ENCODE measurements at regions not wholly inside any gene's neighbourhood (a gene's known extent, or its start where the extent isn't known, plus 50 kb on each side); places are given as distances from the start of the nearest gene placed in this dataset.

GRCh38 chr10:124176349-124177179 lies 83.2 kb upstream of the CHST15 start:
- ChIA-PET CTCF (no interaction called here), POLR2A (no interaction called here)
- no peak overlapping the region for H3K4me3 ChIP-seq (ENCODE audit: low read depth, low read length)
- DNase-seq (ENCODE audit: low read depth, low spot score) = no peak
- TF ChIP-seq, protein P1, sequence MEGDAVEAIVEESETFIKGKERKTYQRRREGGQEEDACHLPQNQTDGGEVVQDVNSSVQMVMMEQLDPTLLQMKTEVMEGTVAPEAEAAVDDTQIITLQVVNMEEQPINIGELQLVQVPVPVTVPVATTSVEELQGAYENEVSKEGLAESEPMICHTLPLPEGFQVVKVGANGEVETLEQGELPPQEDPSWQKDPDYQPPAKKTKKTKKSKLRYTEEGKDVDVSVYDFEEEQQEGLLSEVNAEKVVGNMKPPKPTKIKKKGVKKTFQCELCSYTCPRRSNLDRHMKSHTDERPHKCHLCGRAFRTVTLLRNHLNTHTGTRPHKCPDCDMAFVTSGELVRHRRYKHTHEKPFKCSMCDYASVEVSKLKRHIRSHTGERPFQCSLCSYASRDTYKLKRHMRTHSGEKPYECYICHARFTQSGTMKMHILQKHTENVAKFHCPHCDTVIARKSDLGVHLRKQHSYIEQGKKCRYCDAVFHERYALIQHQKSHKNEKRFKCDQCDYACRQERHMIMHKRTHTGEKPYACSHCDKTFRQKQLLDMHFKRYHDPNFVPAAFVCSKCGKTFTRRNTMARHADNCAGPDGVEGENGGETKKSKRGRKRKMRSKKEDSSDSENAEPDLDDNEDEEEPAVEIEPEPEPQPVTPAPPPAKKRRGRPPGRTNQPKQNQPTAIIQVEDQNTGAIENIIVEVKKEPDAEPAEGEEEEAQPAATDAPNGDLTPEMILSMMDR (IDR thresholded peaks at IDR 0.05; ENCODE audit: insufficient read depth, low read length, missing control alignments) = no peak

- TF ChIP-seq, protein P1 (IDR thresholded peaks at IDR 0.05; ENCODE audit: insufficient read depth, low read length, missing control alignments) = no peak
- no peak for DNase-seq (ENCODE audit: low read depth, low spot score)
- no peak overlapping the region for H3K4me3 ChIP-seq (ENCODE audit: low read depth, low read length)
- CTCF ChIA-PET = interaction anchor here (1.9 kb wide), 1 partner anchor 214 kb away, joined by 8 read pairs; no protein-coding TSS in a partner anchor
- POLR2A ChIA-PET = no interaction called here
Observed at GRCh38 chr10:124175701-124176348, 82.4 kb upstream of the CHST15 start.

- TF ChIP-seq, protein P1 (IDR thresholded peaks at IDR 0.05; ENCODE audit: insufficient read depth, low read length, missing control alignments) = no peak
- CTCF ChIA-PET = interaction anchor here (1.9 kb wide), 1 partner anchor 215 kb away, joined by 8 read pairs; no protein-coding TSS in a partner anchor
- POLR2A ChIA-PET = no interaction called here
- H3K4me3 ChIP-seq (ENCODE audit: low read depth, low read length) = no peak overlapping the region
- no peak for DNase-seq (ENCODE audit: low read depth, low spot score)
Observed at GRCh38 chr10:124174673-124175645, 81.6 kb upstream of the CHST15 start.

GRCh38 chr10:124174071-124174566 lies 80.7 kb upstream of the CHST15 start:
- ChIA-PET POLR2A (no interaction called here), CTCF (interaction anchor here (1.9 kb wide), 1 partner anchor 215 kb away, joined by 8 read pairs; no protein-coding TSS in a partner anchor)
- TF ChIP-seq, protein P1 (IDR thresholded peaks at IDR 0.05; ENCODE audit: insufficient read depth, low read length, missing control alignments) = no peak
- H3K4me3 ChIP-seq (ENCODE audit: low read depth, low read length) = no peak overlapping the region
- no peak for DNase-seq (ENCODE audit: low read depth, low spot score)

GRCh38 chr10:124173298-124173900 lies 80.0 kb upstream of the CHST15 start:
- CTCF ChIA-PET = no interaction called here

More at GRCh38 chr10:124173298-124173900, 80.0 kb upstream of the CHST15 start:
- TF ChIP-seq, protein P1 (IDR thresholded peaks at IDR 0.05; ENCODE audit: insufficient read depth, low read length, missing control alignments) = no peak
- no peak overlapping the region for H3K4me3 ChIP-seq (ENCODE audit: low read depth, low read length)
- POLR2A ChIA-PET = no interaction called here
- no peak for DNase-seq (ENCODE audit: low read depth, low spot score)

Data from AG04449 (cell line).